Keratinocyte (primary cell): ENCODE measurements at regions not wholly inside any gene's neighbourhood (a gene's known extent, or its start where the extent isn't known, plus 50 kb on each side); places are given as distances from the start of the nearest gene placed in this dataset.

Source experiments
- DNase-seq: peaks from one replicate; pipeline ENCODE4 v3.0.0-alpha.2; 2011; ENCODE audit warnings: low read depth, missing footprints, low spot score
- FAIRE-seq: peaks from 2 replicates; lab custom pipeline; 2011; peaks lifted over from hg19 to GRCh38; lab: Jason Lieb, UNC
- H2AFZ ChIP-seq: 2 replicates; pipeline ENCODE4 v1.6.0; 2012; ENCODE audit warnings: low read length, control low read depth, inconsistent platforms; ENCODE audit not compliant: control insufficient read depth
- H3K27ac ChIP-seq: 2 replicates; pipeline ENCODE4 v1.5.1; 2011; ENCODE audit warnings: low read length; ENCODE audit not compliant: control insufficient read depth, insufficient read depth
- H3K27me3 ChIP-seq: 3 replicates; pipeline ENCODE4 v1.6.0; 2011; ENCODE audit warnings: low read length; ENCODE audit not compliant: control insufficient read depth, insufficient read depth; ENCODE audit errors: extremely low read depth
- H3K36me3 ChIP-seq, 2 experiments: 2 replicates in 1 of 2; 3 replicates in 1 of 2; pipeline ENCODE4 v1.5.1; 2011; ENCODE audit warnings: low read length in 2 of 2, mild to moderate bottlenecking in 1 of 2; ENCODE audit not compliant: control insufficient read depth in 2 of 2, insufficient read depth in 2 of 2; ENCODE audit errors: extremely low read depth in 1 of 2
- H3K4me1 ChIP-seq: 3 replicates; pipeline ENCODE4 v1.5.1; 2011; ENCODE audit warnings: low read length; ENCODE audit not compliant: control insufficient read depth, insufficient read depth; ENCODE audit errors: extremely low read depth
- H3K4me2 ChIP-seq: 3 replicates; pipeline ENCODE4 v1.6.0; 2011; ENCODE audit warnings: low read depth, low read length; ENCODE audit not compliant: control insufficient read depth, insufficient read depth; ENCODE audit errors: extremely low read depth
- H3K4me3 ChIP-seq, 3 experiments: fragments of 200-600 bp in 1 of 3; sonication (generic) in 1 of 3; 2 replicates in 2 of 3; 3 replicates in 1 of 3; pipeline ENCODE4 v1.5.1; 2011 to 2016; ENCODE audit warnings: low read length in 3 of 3, mild to moderate bottlenecking in 3 of 3, control low read depth in 2 of 3, inconsistent platforms in 1 of 3, low read depth in 1 of 3, mixed read lengths in 1 of 3, mixed run types in 1 of 3, moderate library complexity in 1 of 3; ENCODE audit not compliant: control insufficient read depth in 2 of 3, insufficient read depth in 2 of 3; ENCODE audit errors: extremely low read depth in 1 of 3
- H3K79me2 ChIP-seq: 2 replicates; pipeline ENCODE4 v1.6.0; 2012; ENCODE audit warnings: low read length; ENCODE audit not compliant: control insufficient read depth, insufficient read depth
- H3K9ac ChIP-seq: 3 replicates; pipeline ENCODE4 v1.6.0; 2011; ENCODE audit warnings: low read length; ENCODE audit not compliant: control insufficient read depth, insufficient read depth; ENCODE audit errors: extremely low read depth
- H3K9me1 ChIP-seq: 3 replicates; pipeline ENCODE4 v1.6.0; 2011; ENCODE audit warnings: low read length; ENCODE audit not compliant: control insufficient read depth, insufficient read depth; ENCODE audit errors: extremely low read depth
- H3K9me3 ChIP-seq: 2 replicates; pipeline ENCODE4 v1.5.1; 2012; ENCODE audit warnings: low read depth, low read length; ENCODE audit not compliant: control insufficient read depth
- H4K20me1 ChIP-seq: 3 replicates; pipeline ENCODE4 v1.6.0; 2011; ENCODE audit warnings: low read length; ENCODE audit not compliant: control insufficient read depth, insufficient read depth; ENCODE audit errors: extremely low read depth
- EZH2 ChIP-seq: IDR thresholded peaks from one replicate; pipeline ENCODE4 v1.6.1; 2012; ENCODE audit warnings: inconsistent platforms, mild to moderate bottlenecking, low read length, moderate library complexity
- dilution Hi-C: fragments of 300-500 bp; cut with MboI; formaldehyde crosslinking; loops from one replicate; pipeline ENCODE4 v1.7.0; 2020; ENCODE audit warnings: low sequenced_read_pairs; ENCODE audit not compliant: extremely low pct_ligation_motif_present
- TF ChIP-seq, protein P1 (sequence below), 3 experiments: IDR thresholded peaks in 1 of 3; conservative IDR thresholded peaks in 1 of 3; optimal IDR thresholded peaks in 1 of 3; 2 replicates in 2 of 3; 3 replicates in 1 of 3; pipeline versions ENCODE3 to v1.5.1; 2011; ENCODE audit warnings: low read length in 3 of 3, mild to moderate bottlenecking in 3 of 3, moderate library complexity in 2 of 3, control low read depth in 1 of 3, inconsistent platforms in 1 of 3; ENCODE audit not compliant: insufficient read depth in 2 of 3; ENCODE audit errors: extremely low read depth in 1 of 3

DNA sequence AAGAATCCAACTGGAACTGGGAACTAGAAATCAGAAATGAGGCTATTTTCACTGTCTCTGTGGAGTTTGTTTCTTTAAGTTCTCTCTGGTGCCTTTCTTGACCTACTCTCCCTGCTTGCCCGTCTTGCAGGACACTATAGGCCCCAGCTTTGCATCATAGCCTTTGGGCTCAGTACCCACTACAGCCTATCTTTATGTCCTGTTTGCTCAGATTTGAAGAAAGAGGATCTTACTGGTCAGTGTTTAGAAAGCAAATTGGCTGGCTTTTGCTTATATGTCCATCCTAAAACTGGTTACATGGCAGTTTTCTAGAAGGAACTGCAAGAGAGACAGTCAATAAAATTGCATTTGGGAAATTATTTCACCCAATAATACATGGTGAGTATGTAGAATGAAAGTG, 231.8 kb upstream of the TBL1XR1 start:
- Histone ChIP-seq H3K27ac (no peak overlapping the region), H2AFZ (no peak overlapping the region), H3K79me2 (no peaks in the 10 kb centered on the region), H3K9me1 (no peaks in the 10 kb centered on the region), H4K20me1 (no peaks in the 10 kb centered on the region), H3K36me3 (no peaks in the 10 kb centered on the region), H3K4me1 (peaks cover 4% of the 10 kb centered on the region), H3K27me3 (no peaks in the 10 kb centered on the region), H3K4me2 (no peak overlapping the region), H3K9ac (no peak overlapping the region), H3K9me3 (no peaks in the 10 kb centered on the region), H3K4me3 (no peak overlapping the region)
- dilution Hi-C loops: no loop called here
- FAIRE-seq (no peak), DNase-seq (no peak)
- no peak for TF ChIP-seq EZH2
- TF ChIP-seq, protein P1, sequence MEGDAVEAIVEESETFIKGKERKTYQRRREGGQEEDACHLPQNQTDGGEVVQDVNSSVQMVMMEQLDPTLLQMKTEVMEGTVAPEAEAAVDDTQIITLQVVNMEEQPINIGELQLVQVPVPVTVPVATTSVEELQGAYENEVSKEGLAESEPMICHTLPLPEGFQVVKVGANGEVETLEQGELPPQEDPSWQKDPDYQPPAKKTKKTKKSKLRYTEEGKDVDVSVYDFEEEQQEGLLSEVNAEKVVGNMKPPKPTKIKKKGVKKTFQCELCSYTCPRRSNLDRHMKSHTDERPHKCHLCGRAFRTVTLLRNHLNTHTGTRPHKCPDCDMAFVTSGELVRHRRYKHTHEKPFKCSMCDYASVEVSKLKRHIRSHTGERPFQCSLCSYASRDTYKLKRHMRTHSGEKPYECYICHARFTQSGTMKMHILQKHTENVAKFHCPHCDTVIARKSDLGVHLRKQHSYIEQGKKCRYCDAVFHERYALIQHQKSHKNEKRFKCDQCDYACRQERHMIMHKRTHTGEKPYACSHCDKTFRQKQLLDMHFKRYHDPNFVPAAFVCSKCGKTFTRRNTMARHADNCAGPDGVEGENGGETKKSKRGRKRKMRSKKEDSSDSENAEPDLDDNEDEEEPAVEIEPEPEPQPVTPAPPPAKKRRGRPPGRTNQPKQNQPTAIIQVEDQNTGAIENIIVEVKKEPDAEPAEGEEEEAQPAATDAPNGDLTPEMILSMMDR (optimal IDR thresholded peaks at IDR 0.05 in 1 of 3, IDR thresholded peaks at IDR 0.05 in 1 of 3, conservative IDR thresholded peaks at IDR 0.05 in 1 of 3; ENCODE audit: extremely low read depth in 1 of 3, insufficient read depth in 2 of 3, low read length in 3 of 3): no peak

DNA sequence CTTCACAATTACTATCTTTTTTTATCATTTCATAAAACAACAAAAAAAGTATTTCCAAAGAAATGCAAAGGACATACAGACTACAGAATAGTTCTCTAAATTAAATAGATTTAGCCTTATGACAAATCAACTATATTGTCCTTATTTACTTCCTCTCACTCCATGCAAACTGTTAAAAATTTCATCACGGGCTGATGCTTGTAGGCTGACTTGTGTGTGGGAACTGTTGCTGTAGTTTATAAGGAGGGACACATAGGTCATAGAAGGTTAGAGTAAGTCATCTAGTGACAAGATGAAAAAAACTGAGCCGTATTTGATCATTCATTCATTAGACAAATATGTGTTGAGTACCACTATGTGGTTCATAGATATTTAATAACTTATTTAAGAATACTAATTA, 232.5 kb upstream of the TBL1XR1 start:
- Histone ChIP-seq H3K4me3 (no peak overlapping the region), H4K20me1 (no peaks in the 10 kb centered on the region), H3K4me1 (peaks cover 4% of the 10 kb centered on the region), H3K4me2 (no peak overlapping the region), H3K27ac (no peak overlapping the region), H2AFZ (no peak overlapping the region), H3K9me1 (no peaks in the 10 kb centered on the region), H3K9me3 (no peaks in the 10 kb centered on the region), H3K27me3 (no peaks in the 10 kb centered on the region), H3K79me2 (no peaks in the 10 kb centered on the region), H3K36me3 (no peaks in the 10 kb centered on the region), H3K9ac (no peak overlapping the region)
- no peak for TF ChIP-seq EZH2
- TF ChIP-seq, protein P1 (optimal IDR thresholded peaks at IDR 0.05 in 1 of 3, IDR thresholded peaks at IDR 0.05 in 1 of 3, conservative IDR thresholded peaks at IDR 0.05 in 1 of 3; ENCODE audit: extremely low read depth in 1 of 3, insufficient read depth in 2 of 3, low read length in 3 of 3): no peak
- no peak for FAIRE-seq
- no peak for DNase-seq
- dilution Hi-C loops: no loop called here
